Endothelial cell of umbilical vein (primary cell): ENCODE measurements at regions not wholly inside any gene's neighbourhood (a gene's known extent, or its start where the extent isn't known, plus 50 kb on each side); places are given as distances from the start of the nearest gene placed in this dataset.

Experiments used
- BruUV-seq: library from RNA; stranded (reverse); fragments of 400-500 nt; replicated peaks from 2 replicates; lab custom pipeline; 2021; lab: Mats Ljungman, UMichigan
- CTCF ChIA-PET: fragments of 300-600, 350-600 bp; sonication (Branson Sonifier 250); formaldehyde crosslinking; loops from one replicate; lab custom pipeline; 2021; ENCODE audit warnings: antibody characterized with exemption, inconsistent platforms; lab: Charles Lee
- POLR2A ChIA-PET: fragments of 300-600, 350-600 bp; sonication (Branson Sonifier 250); formaldehyde crosslinking; loops from one replicate; lab custom pipeline; 2021; ENCODE audit warnings: antibody characterized with exemption, inconsistent platforms; lab: Charles Lee
- DNase-seq: peaks from one replicate; pipeline ENCODE4 v3.0.0-alpha.2; 2011; ENCODE audit warnings: low read depth, low spot score
- FAIRE-seq: peaks from 2 replicates; lab custom pipeline; 2011; peaks lifted over from hg19 to GRCh38; lab: Jason Lieb, UNC
- H2AFZ ChIP-seq: 2 replicates; pipeline ENCODE4 v1.6.0; 2012; ENCODE audit warnings: low read depth, low read length, control low read depth, inconsistent platforms
- H3K27ac ChIP-seq: 2 replicates; pipeline ENCODE4 v1.5.1; 2011; ENCODE audit warnings: low read depth, mild to moderate bottlenecking, control low read depth, low read length, moderate library complexity; ENCODE audit not compliant: insufficient read depth
- H3K27me3 ChIP-seq, 2 experiments: 2 replicates each; pipeline versions ENCODE4 v1.6.0 to v1.6.1; 2011; ENCODE audit warnings: low read length in 2 of 2, mixed read lengths in 1 of 2; ENCODE audit not compliant: control insufficient read depth in 2 of 2, insufficient read depth in 2 of 2
- H3K36me3 ChIP-seq, 2 experiments: 2 replicates in 1 of 2; 3 replicates in 1 of 2; pipeline ENCODE4 v1.5.1; 2011; ENCODE audit warnings: low read length in 2 of 2, mild to moderate bottlenecking in 1 of 2, moderate library complexity in 1 of 2; ENCODE audit not compliant: control insufficient read depth in 2 of 2, insufficient read depth in 2 of 2; ENCODE audit errors: extremely low read depth in 1 of 2
- H3K4me1 ChIP-seq: 3 replicates; pipeline ENCODE4 v1.5.1; 2011; ENCODE audit warnings: mild to moderate bottlenecking, low read length; ENCODE audit not compliant: control insufficient read depth, insufficient read depth; ENCODE audit errors: extremely low read depth
- H3K4me2 ChIP-seq: 2 replicates; pipeline ENCODE4 v1.6.1; 2011; ENCODE audit warnings: low read length, control low read depth, mixed read lengths; ENCODE audit not compliant: insufficient read depth
- H3K4me3 ChIP-seq, 3 experiments: fragments of 200-600 bp in 1 of 3; sonication (generic), shearing (Covaris generic) in 1 of 3; replicated peaks in 1 of 3; 2 replicates each; pipeline ENCODE4 v1.5.1; 2011 to 2016; ENCODE audit warnings: control low read depth in 3 of 3, low read length in 3 of 3, mild to moderate bottlenecking in 2 of 3, inconsistent platforms in 1 of 3, low read depth in 1 of 3, moderate library complexity in 1 of 3; ENCODE audit not compliant: insufficient read depth in 1 of 3
- H3K79me2 ChIP-seq: 2 replicates; pipeline ENCODE4 v1.6.0; 2012; ENCODE audit warnings: low read length, inconsistent platforms; ENCODE audit not compliant: control insufficient read depth, insufficient read depth
- H3K9ac ChIP-seq: replicated peaks from 2 replicates; pipeline ENCODE3; 2011; ENCODE audit warnings: low read length, control low read depth; ENCODE audit not compliant: insufficient read depth; ENCODE audit errors: extremely low read depth
- H3K9me1 ChIP-seq: replicated peaks from 3 replicates; pipeline ENCODE4 v1.6.0; 2011; ENCODE audit warnings: mild to moderate bottlenecking, low read length; ENCODE audit not compliant: control insufficient read depth, insufficient read depth; ENCODE audit errors: extremely low read depth
- H3K9me3 ChIP-seq: replicated peaks from 2 replicates; pipeline ENCODE4 v1.5.1; 2012; ENCODE audit warnings: low read length, inconsistent platforms; ENCODE audit not compliant: control insufficient read depth, insufficient read depth
- H4K20me1 ChIP-seq: replicated peaks from 2 replicates; pipeline ENCODE3; 2011; ENCODE audit warnings: mild to moderate bottlenecking, low read length; ENCODE audit not compliant: control insufficient read depth, insufficient read depth; ENCODE audit errors: extremely low read depth
- EZH2 ChIP-seq: IDR thresholded peaks from 2 replicates; pipeline ENCODE4 v1.6.1; 2012; ENCODE audit warnings: borderline replicate concordance, low read depth, mild to moderate bottlenecking, moderate library complexity, low read length, inconsistent platforms; ENCODE audit not compliant: severe bottlenecking
- FOS ChIP-seq: IDR thresholded peaks from 2 replicates; pipeline ENCODE4 v1.6.1; 2011; ENCODE audit warnings: mild to moderate bottlenecking, low read length, moderate library complexity, borderline replicate concordance; ENCODE audit not compliant: insufficient read depth
- GATA2 ChIP-seq: IDR thresholded peaks from 2 replicates; pipeline ENCODE4 v1.7.0; 2011; ENCODE audit warnings: low read depth, mild to moderate bottlenecking, moderate library complexity, mixed read lengths, low read length; ENCODE audit not compliant: insufficient read length, insufficient read depth
- JUN ChIP-seq: IDR thresholded peaks from 2 replicates; pipeline ENCODE4 v1.6.1; 2011; ENCODE audit warnings: borderline replicate concordance, low read depth; ENCODE audit not compliant: insufficient read length, insufficient read depth
- MYC ChIP-seq: IDR thresholded peaks from one replicate; pipeline ENCODE4 v1.6.1; 2011; ENCODE audit warnings: mild to moderate bottlenecking, low read depth, low read length
- POLR2A ChIP-seq: IDR thresholded peaks from 2 replicates; pipeline ENCODE4 v1.6.1; 2012; ENCODE audit warnings: low read depth, mild to moderate bottlenecking, control low read depth, low read length
- POLR2AphosphoS5 ChIP-seq: IDR thresholded peaks from 2 replicates; pipeline ENCODE4 v1.6.1; 2012; ENCODE audit warnings: low read depth, mild to moderate bottlenecking, control low read depth, low read length, moderate library complexity; ENCODE audit not compliant: insufficient read depth
- dilution Hi-C: fragments of 300-500 bp; cut with MboI; formaldehyde crosslinking; loops from one replicate; pipeline ENCODE4 v1.15.0; 2019; ENCODE audit warnings: low sequenced_read_pairs; ENCODE audit not compliant: extremely low pct_ligation_motif_present
- intact Hi-C: fragments of 100-400 bp; cut with micrococcal nuclease; formaldehyde crosslinking; loops from one replicate; pipeline ENCODE4 v1.10.0; 2022
- TF ChIP-seq, protein P1 (sequence below): IDR thresholded peaks from 2 replicates; pipeline ENCODE4 v1.6.1; 2011; ENCODE audit not compliant: insufficient read depth, insufficient read length
- TF ChIP-seq, protein P2 (sequence below), 2 donors: IDR thresholded peaks; 1 replicate in 1 of 2; 2 replicates in 1 of 2; pipeline ENCODE4 v1.5.1; 2011; ENCODE audit warnings: low read length in 2 of 2, mild to moderate bottlenecking in 2 of 2, moderate library complexity in 2 of 2, control low read depth in 1 of 2, inconsistent platforms in 1 of 2, low read depth in 1 of 2; ENCODE audit not compliant: insufficient read depth in 1 of 2; ENCODE audit errors: extremely low read depth in 1 of 2

DNA sequence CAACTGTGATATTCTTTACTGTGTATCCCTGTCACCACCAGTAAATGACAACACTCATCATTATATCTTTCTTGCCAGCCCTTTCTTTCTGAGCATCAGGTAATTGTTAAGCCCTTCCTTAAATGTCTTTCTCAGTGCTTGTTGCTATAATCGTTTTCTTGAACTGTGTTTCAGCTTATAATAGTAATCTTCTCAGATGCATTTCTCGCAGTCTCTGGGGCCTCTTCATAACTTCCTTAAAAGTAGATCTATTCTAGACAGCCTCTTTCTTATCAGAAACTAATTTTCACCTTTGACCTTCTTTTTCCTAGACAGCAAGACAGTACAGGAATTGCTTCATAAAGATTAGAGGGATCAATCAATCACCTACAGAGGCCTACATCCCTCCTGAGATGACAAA, 648.1 kb downstream of the CPS1 start:
- Histone ChIP-seq H3K4me1 (no peaks in the 10 kb centered on the region), H3K4me3 (no peak overlapping the region), H3K27me3 (no peaks in the 10 kb centered on the region), H3K9me3 (no peaks in the 10 kb centered on the region), H4K20me1 (no peaks in the 10 kb centered on the region), H3K79me2 (no peaks in the 10 kb centered on the region), H3K9me1 (no peaks in the 10 kb centered on the region), H2AFZ (no peak overlapping the region), H3K9ac (no peak overlapping the region), H3K36me3 (no peaks in the 10 kb centered on the region), H3K4me2 (no peak overlapping the region), H3K27ac (no peak overlapping the region)
- FAIRE-seq, result no peak
- DNase-seq, result no peak
- POLR2A ChIA-PET, result no interaction called here
- dilution Hi-C loops, result no loop called here
- CTCF ChIA-PET, result no interaction called here
- intact Hi-C loops, result no loop called here
- BruUV-seq, result no TSS peak
- TF ChIP-seq, protein P1, sequence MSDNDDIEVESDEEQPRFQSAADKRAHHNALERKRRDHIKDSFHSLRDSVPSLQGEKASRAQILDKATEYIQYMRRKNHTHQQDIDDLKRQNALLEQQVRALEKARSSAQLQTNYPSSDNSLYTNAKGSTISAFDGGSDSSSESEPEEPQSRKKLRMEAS, result no peak
- TF ChIP-seq FOS, result no peak
- no peak for TF ChIP-seq EZH2
- TF ChIP-seq MYC, result no peak
- TF ChIP-seq JUN, result no peak
- TF ChIP-seq POLR2A, result no peak
- TF ChIP-seq, protein P2, sequence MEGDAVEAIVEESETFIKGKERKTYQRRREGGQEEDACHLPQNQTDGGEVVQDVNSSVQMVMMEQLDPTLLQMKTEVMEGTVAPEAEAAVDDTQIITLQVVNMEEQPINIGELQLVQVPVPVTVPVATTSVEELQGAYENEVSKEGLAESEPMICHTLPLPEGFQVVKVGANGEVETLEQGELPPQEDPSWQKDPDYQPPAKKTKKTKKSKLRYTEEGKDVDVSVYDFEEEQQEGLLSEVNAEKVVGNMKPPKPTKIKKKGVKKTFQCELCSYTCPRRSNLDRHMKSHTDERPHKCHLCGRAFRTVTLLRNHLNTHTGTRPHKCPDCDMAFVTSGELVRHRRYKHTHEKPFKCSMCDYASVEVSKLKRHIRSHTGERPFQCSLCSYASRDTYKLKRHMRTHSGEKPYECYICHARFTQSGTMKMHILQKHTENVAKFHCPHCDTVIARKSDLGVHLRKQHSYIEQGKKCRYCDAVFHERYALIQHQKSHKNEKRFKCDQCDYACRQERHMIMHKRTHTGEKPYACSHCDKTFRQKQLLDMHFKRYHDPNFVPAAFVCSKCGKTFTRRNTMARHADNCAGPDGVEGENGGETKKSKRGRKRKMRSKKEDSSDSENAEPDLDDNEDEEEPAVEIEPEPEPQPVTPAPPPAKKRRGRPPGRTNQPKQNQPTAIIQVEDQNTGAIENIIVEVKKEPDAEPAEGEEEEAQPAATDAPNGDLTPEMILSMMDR (IDR thresholded peaks at IDR 0.05; ENCODE audit: extremely low read depth in 1 of 2, insufficient read depth in 1 of 2, low read depth in 1 of 2, low read length in 2 of 2), result no peak
- no peak for TF ChIP-seq GATA2
- TF ChIP-seq POLR2AphosphoS5, result no peak
